HG03064 (cell line): ENCODE measurements at regions not wholly inside any gene's neighbourhood (a gene's known extent, or its start where the extent isn't known, plus 50 kb on each side); places are given as distances from the start of the nearest gene placed in this dataset.

Source experiments
- ATAC-seq: cut with Tn5 transposase; IDR thresholded peaks from one replicate; pipeline ENCODE4 v1.9.1; 2021; ENCODE audit warnings: low read depth; ENCODE audit not compliant: unreplicated experiment

GRCh38 chr3:147921051-147921450, 511.9 kb downstream of the ZIC1 start:
- ATAC-seq: no peak

DNA sequence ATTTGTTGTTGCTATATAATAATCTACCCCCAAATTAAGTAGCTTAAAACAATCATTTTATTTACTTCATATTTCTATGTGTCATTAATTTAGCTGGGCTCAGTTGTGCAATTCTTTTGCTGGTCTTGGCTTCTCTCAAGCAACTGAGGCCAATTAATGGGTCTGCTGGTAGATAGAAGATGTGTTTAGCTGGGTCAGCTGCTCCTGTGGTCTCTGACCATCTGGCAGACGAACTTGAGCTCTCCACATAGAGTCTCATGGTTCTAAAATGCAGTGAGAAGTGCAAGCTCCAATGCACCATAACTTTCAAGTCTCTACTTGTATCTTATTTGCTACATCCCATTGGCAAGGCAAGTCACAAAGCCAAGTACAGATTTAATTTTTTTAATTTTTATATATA, 515.6 kb downstream of the ZIC1 start:
- no peak for ATAC-seq

- ATAC-seq: no peak
Measured at GRCh38 chr3:147925272-147925671, 516.1 kb downstream of the ZIC1 start.

DNA sequence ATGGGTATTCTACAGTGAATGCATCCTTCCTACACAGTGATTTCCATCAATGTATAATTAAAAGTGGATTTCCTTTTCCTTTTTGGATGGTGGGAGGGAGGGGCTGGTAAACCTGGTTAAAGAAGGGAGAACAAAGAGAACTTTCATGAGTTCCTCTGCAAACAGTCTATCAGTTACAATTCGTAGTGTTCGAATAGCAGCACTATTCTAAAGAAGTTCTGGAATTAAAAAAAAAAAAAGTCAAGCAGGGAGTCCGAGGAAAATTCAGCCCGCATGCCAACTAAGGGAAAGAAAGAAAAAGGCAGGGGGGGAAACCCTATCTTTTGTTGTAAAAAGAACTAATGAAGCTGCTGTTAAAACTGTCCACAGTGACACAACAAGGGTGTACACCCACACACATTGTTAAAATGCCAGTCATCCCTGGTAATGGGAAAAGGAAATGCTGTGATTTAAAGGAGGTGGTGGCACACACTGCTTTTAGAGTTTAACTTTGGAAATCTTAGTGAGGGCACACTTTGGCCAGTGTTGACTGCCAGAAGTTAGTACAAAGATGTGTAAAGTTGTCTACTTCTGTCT, 521.2 kb downstream of the ZIC1 start:
- no peak for ATAC-seq

- ATAC-seq: no peak
Measured at GRCh38 chr3:147934451-147935180, 525.5 kb downstream of the ZIC1 start.

GRCh38 chr3:147937341-147937740, 528.2 kb downstream of the ZIC1 start:
- ATAC-seq: no peak

GRCh38 chr3:147937891-147938290, 528.7 kb downstream of the ZIC1 start:
- no peak for ATAC-seq

DNA sequence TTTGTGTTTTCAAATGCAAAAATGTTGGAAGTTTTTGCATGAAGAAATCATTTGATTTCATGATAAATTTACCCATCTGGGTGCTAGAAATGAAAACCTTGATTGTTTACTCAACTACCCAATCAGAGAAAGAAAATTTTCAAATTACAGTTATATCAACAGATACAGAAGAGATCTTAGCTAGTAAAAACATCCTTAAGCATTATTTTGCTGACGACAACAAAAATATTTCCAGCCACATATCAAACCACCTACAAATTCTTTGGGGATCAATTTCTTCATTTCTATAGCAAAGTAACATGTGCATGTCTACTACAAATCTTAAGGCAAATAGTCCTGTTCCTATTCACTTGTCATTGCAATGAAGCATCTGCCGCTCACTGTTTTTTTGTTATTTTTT, 530.3 kb downstream of the ZIC1 start:
- no peak for ATAC-seq

GRCh38 chr3:147939839-147940238, 530.7 kb downstream of the ZIC1 start:
- ATAC-seq: no peak

DNA sequence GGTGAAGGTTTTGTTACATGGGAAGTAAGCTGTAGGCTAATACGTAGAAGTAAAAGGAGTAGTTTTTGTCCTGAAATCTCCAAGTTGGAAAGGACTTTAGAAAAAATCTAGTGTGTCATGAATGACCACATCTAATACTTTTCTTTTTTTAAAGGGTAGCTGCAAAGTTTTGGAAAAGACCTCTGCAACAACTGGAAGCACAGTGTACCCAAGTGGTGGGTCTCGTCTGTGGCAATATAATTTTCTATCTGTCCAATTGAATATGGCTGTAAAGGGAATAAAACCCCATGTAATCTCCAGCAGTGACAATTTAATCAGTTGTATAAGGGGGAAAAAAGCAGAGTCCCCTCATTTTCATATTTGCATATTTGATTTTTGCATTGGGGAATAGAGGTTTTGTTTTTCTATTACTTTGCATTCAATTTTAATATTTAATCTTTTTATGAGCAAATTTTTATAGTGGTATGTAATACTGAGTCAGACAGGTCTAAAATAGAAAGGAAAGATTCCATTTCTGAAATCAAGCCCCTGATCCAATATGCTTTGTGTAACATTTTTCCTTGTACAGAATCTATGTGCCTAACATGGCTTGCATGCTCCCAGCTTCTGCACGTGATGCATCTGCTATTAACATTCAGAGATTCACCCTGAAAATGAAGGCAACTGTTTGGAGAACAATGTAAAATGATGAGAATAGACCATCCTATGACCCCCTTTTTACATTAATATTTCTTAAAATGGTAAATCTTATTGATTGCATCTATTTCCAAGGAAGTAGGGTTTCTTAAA, 531.4 kb downstream of the ZIC1 start:
- ATAC-seq: no peak

GRCh38 chr3:147941969-147942368, 532.8 kb downstream of the ZIC1 start:
- ATAC-seq: no peak

DNA sequence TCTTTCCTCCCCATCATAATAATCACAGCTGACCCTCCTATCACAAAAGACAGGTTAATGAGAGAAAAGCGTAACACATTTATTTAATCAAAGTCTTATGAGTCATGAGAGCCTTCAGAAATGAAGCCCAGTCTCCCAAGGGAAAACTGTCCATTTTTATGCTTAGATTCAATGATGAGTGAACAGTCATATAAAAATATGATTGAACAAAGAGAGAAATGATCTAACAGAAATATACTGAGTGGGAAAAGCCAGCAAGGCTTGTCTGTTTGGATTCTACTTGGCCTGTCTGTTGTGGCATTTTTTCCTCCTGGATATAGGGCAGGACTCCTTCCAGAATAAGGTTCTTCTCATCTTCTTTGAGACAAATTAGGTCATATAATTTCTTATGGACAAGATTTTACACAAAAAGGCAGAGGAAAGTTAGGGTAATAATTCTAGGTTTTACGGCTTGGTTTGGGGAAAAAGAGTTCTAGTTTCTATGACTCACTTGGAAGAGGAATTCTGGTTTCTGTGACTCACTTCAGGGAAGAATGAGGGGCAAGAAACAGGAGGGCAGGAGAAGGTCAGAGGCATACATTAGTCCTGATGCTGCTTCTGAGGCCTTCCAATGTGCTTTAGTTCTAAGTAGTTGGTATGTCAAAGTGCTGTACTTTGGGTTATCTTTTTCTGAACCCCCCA, 534.2 kb downstream of the ZIC1 start:
- ATAC-seq: no peak

- no peak for ATAC-seq
Measured at GRCh38 chr3:147945968-147946519, 536.9 kb downstream of the ZIC1 start.

GRCh38 chr3:147956615-147957014, 547.5 kb downstream of the ZIC1 start:
- no peak for ATAC-seq

DNA sequence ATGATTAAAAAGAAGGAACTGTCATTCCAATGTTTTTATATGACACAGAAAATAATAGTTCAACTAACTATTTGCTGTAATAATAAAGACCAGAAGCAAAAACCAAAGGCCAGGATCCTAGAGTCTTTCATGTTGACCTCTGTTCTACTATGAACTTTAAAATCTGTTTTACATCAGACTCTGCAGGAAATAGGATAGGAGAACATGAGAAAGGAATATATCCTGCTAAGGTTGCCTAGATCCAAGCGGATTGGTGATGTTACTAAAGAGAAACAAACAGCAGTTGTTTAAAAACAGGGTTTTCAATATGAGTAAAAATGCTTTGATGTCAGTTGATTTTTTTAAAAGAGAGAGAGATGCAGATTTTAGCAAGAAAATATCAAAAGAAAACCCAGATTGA, 549.6 kb downstream of the ZIC1 start:
- ATAC-seq: no peak

GRCh38 chr3:147960786-147961185, 551.6 kb downstream of the ZIC1 start:
- ATAC-seq: no peak

DNA sequence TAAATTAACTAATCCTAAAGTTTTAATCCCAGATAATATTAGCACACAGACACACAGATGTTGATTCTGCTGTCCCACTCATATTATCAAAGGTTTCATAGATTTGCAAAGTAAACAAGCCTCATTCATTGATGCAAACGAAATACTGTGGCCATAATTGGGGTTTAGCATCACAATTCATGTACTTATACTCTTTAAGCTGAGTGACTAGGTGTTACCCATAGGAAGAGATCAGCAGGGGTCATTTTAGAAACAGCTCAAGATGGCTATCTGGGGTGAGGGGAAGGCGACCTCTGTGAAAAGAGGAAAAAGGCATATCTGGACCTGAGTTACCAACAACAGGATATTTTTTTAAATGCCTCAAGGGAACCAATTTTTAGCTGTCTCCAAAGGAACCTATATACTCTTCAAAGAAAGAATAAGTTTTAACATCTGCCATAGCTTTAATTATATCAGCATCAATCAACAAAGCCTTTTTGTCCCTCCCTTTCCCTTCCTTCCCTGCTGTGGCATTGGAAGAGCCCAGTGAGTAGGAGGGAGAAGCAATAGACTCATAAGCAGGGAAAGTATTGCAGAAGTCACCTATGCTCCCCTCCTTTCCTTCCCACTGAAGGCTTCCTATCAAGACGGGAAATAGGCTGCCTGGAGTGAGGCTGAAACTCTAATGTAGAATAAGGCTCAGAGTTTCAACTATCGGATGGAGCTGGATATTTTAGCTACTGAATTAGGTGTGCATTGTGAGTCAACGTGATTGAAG, 553.4 kb downstream of the ZIC1 start:
- no peak for ATAC-seq

DNA sequence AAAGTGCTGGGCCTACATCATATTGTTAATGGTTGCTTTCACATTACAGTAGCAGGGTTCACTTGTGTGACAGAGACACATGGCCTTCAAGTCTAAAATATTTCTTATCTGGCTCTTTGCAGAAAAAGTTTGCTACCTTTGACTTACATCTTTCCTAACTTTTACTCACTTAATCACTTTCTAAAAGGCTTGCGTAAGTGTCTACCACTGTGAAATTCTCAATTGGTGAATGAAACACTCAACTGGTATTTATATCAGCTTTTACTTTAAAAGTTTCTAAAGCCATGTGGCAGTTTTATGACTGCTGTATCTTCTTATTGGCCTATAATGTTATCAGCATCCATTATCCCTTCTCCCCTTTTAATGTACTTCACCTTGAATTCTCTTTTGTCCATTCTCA, 554.5 kb downstream of the ZIC1 start:
- ATAC-seq: no peak

GRCh38 chr3:147975165-147975564, 566.0 kb downstream of the ZIC1 start:
- no peak for ATAC-seq

GRCh38 chr3:147977001-147977400, 567.8 kb downstream of the ZIC1 start:
- no peak for ATAC-seq
